ENCODE measurements at regions not wholly inside any gene's neighbourhood (a gene's known extent, or its start where the extent isn't known, plus 50 kb on each side); places are given as distances from the start of the nearest gene placed in this dataset.

DNA sequence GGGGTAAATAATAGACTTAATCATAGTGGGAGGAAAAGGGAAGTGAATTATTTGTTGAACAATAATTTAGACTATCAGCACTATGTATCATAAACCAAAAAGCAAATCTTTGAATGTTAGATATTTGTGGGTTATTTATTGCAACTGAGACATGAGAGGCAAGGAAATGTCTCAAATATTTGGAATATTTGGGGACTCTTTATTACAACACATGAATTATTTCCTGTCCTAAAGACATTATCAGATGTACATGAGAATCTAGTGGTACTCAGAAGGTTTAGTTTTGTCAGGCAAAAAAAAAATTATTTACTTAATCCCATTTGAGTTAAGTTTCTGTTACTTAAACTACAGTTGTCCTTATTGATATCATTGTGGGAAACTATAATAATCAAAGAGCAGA, 91.1 kb downstream of the TLR4 start:
- Histone ChIP-seq H3K23ac (ENCODE audit: insufficient read length, low read depth, low read length) (no peak overlapping the region), H3K18ac (ENCODE audit: insufficient read length, low read depth, low read length) (no peak overlapping the region), H2BK5ac (ENCODE audit: insufficient read length, low read length) (no peak overlapping the region), H4K8ac (replicated peaks; ENCODE audit: insufficient read length, low read depth, low read length) (no peak overlapping the region), H3T11ph (ENCODE audit: low read length) (no peak overlapping the region), H3K4me2 (ENCODE audit: insufficient read depth, insufficient read length, low read length) (no peak overlapping the region), H3K23me2 (ENCODE audit: insufficient read length, low read depth, low read length, poor library complexity, severe bottlenecking) (no peaks in the 10 kb centered on the region), H3K9me3 (ENCODE audit: control insufficient read depth, low read depth, low read length) (no peaks in the 10 kb centered on the region), H3K4ac (ENCODE audit: low read depth, low read length) (no peak overlapping the region), H3K4me1 (ENCODE audit: insufficient read depth, low read length) (peaks cover 2% of the 10 kb centered on the region; the same call in 1 of the 2 replicates), H4K91ac (ENCODE audit: insufficient read length, low read depth, low read length) (no peak overlapping the region), H3K79me2 (ENCODE audit: insufficient read depth, low read length) (no peaks in the 10 kb centered on the region), H3K14ac (ENCODE audit: insufficient read depth, low read length) (no peak overlapping the region), H2BK12ac (ENCODE audit: insufficient read length, low read depth, low read length) (no peak overlapping the region), H3K27ac (ENCODE audit: insufficient read length, low read depth, low read length) (no peak overlapping the region), H4K20me1 (ENCODE audit: control insufficient read depth, insufficient read depth, insufficient read length) (no peaks in the 10 kb centered on the region), H3K79me1 (ENCODE audit: insufficient read depth, low read depth, low read length, poor library complexity, severe bottlenecking) (no peaks in the 10 kb centered on the region), H2AK5ac (ENCODE audit: insufficient read length, low read length) (no peak overlapping the region), H2BK15ac (ENCODE audit: low read depth, low read length) (no peak overlapping the region), H2BK120ac (ENCODE audit: low read depth, low read length, poor library complexity, severe bottlenecking) (no peak overlapping the region), H3K9ac (ENCODE audit: extremely low read depth, insufficient read length, low read length) (no peak overlapping the region), H2BK20ac (ENCODE audit: low read depth, low read length, poor library complexity, severe bottlenecking) (no peak overlapping the region), H4K5ac (ENCODE audit: insufficient read length, low read depth, low read length) (no peak overlapping the region), H3K56ac (ENCODE audit: insufficient read length, low read depth, low read length) (no peak overlapping the region), H3K27me3 (ENCODE audit: insufficient read depth, low read length) (no peaks in the 10 kb centered on the region), H2AFZ (ENCODE audit: low read length) (no peak overlapping the region)
- no peak overlapping the region for H3K27ac Mint-ChIP-seq
- DNase-seq: no peak
- no peaks in the 10 kb centered on the region for H3K27me3 Mint-ChIP-seq (ENCODE audit: low read depth)
- TF ChIP-seq, protein P1, sequence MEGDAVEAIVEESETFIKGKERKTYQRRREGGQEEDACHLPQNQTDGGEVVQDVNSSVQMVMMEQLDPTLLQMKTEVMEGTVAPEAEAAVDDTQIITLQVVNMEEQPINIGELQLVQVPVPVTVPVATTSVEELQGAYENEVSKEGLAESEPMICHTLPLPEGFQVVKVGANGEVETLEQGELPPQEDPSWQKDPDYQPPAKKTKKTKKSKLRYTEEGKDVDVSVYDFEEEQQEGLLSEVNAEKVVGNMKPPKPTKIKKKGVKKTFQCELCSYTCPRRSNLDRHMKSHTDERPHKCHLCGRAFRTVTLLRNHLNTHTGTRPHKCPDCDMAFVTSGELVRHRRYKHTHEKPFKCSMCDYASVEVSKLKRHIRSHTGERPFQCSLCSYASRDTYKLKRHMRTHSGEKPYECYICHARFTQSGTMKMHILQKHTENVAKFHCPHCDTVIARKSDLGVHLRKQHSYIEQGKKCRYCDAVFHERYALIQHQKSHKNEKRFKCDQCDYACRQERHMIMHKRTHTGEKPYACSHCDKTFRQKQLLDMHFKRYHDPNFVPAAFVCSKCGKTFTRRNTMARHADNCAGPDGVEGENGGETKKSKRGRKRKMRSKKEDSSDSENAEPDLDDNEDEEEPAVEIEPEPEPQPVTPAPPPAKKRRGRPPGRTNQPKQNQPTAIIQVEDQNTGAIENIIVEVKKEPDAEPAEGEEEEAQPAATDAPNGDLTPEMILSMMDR (conservative IDR thresholded peaks at IDR 0.05): no peak
- H3K9me3 Mint-ChIP-seq: peaks cover 2 to 8% of the 10 kb centered on the region in 2 experiments; a peak in 3 of 5 replicates
- 0 out of 7 replicates have a peak, but pooled peaks cover 0 to 2% (median 0%) of the 10 kb centered on the region in 3 experiments for H3K36me3 Mint-ChIP-seq (ENCODE audit: insufficient read depth in 1 of 3, low read depth in 3 of 3)
- no peak overlapping the region for H3K4me3 Mint-ChIP-seq
- peaks cover 18% of the 10 kb centered on the region in 2 experiments for H3K4me1 Mint-ChIP-seq

All from H9 (cell line).